Neural progenitor cell (in vitro differentiated cells): ENCODE measurements at regions not wholly inside any gene's neighbourhood (a gene's known extent, or its start where the extent isn't known, plus 50 kb on each side); places are given as distances from the start of the nearest gene placed in this dataset.

Experiments
- CTCF ChIP-seq: fragments of 200-600 bp; sonication (generic); IDR thresholded peaks from 2 replicates; pipeline ENCODE4 v1.5.1; 2017; ENCODE audit warnings: antibody characterized with exemption, mild to moderate bottlenecking
- EZH2 ChIP-seq: fragments of 200-600 bp; sonication (generic); IDR thresholded peaks from 2 replicates; pipeline ENCODE4 v1.6.1; 2017; ENCODE audit warnings: antibody characterized with exemption, mild to moderate bottlenecking, moderate library complexity

GRCh38 chr2:82511894-82512293 lies 1947.2 kb downstream of the SUCLG1 start:
- no peak for TF ChIP-seq EZH2
- no peak for TF ChIP-seq CTCF
